B cell (primary cell): ENCODE measurements at regions not wholly inside any gene's neighbourhood (a gene's known extent, or its start where the extent isn't known, plus 50 kb on each side); places are given as distances from the start of the nearest gene placed in this dataset.

ENCODE experiments used
- ATAC-seq: fragments of 200-7000 bp; cut with Tn5 transposase; one replicate; pipeline ENCODE4 v1.10.0; 2021; ENCODE audit warnings: low read depth, mild to moderate bottlenecking, moderate number of reproducible peaks, moderate library complexity
- CTCF ChIA-PET: fragments of 350-600 bp; sonication (Branson Sonifier 250); formaldehyde crosslinking; loops from one replicate; lab custom pipeline; 2021; ENCODE audit warnings: antibody characterized with exemption, inconsistent platforms; lab: Charles Lee
- POLR2A ChIA-PET: fragments of 350-600 bp; sonication (Branson Sonifier 250); formaldehyde crosslinking; loops from one replicate; lab custom pipeline; 2021; ENCODE audit warnings: antibody characterized with exemption; lab: Charles Lee
- DNase-seq: peaks from one replicate; pipeline ENCODE4 v3.0.0; 2013
- H2AFZ ChIP-seq: 2 replicates; pipeline ENCODE4 v1.6.1; 2012; ENCODE audit warnings: mild to moderate bottlenecking, low read depth, low read length; ENCODE audit not compliant: insufficient read depth, poor library complexity, severe bottlenecking
- H3K27ac ChIP-seq, 2 donors: 1 replicate in 1 of 2; 2 replicates in 1 of 2; pipeline ENCODE4 v1.5.1; 2012 to 2013; ENCODE audit warnings: low read length in 2 of 2, mild to moderate bottlenecking in 2 of 2, moderate library complexity in 1 of 2
- H3K27me3 ChIP-seq, 4 experiments: fragments of 200-600 bp in 1 of 4; sonication (generic) in 1 of 4; replicated peaks in 1 of 4; 1 replicate in 2 of 4; 2 replicates in 2 of 4; pipeline versions ENCODE4 v1.6.1 to v1.7.0; 2013 to 2016; ENCODE audit warnings: low read length in 3 of 4, mild to moderate bottlenecking in 2 of 4, mixed read lengths in 1 of 4, moderate library complexity in 1 of 4; ENCODE audit not compliant: insufficient read depth in 4 of 4, control insufficient read depth in 3 of 4; ENCODE audit errors: control extremely low read depth in 1 of 4
- H3K36me3 ChIP-seq, 2 experiments: replicated peaks in 1 of 2; 1 replicate in 1 of 2; 2 replicates in 1 of 2; pipeline versions ENCODE4 v1.6.1 to v1.7.1; 2013; ENCODE audit warnings: low read length in 1 of 2; ENCODE audit not compliant: insufficient read depth in 2 of 2, control insufficient read depth in 1 of 2; ENCODE audit errors: control extremely low read depth in 1 of 2, extremely low read depth in 1 of 2
- H3K4me1 ChIP-seq, 2 donors: fragments of 200-600 bp in 1 of 2; sonication (generic) in 1 of 2; 1 replicate in 1 of 2; 2 replicates in 1 of 2; pipeline versions ENCODE4 v1.5.1 to v1.6.1; 2013 to 2017; ENCODE audit warnings: low read length in 2 of 2; ENCODE audit not compliant: control insufficient read depth in 2 of 2, insufficient read depth in 2 of 2
- H3K4me2 ChIP-seq: replicated peaks from 2 replicates; pipeline ENCODE3; 2012; ENCODE audit warnings: mild to moderate bottlenecking, low read depth, low read length; ENCODE audit not compliant: poor library complexity, severe bottlenecking
- H3K4me3 ChIP-seq, 5 experiments: fragments of 200-600 bp in 1 of 5; sonication (generic) in 1 of 5; 1 replicate in 3 of 5; 2 replicates in 2 of 5; pipeline versions ENCODE4 v1.5.1 to v1.7.0; 2011 to 2016; ENCODE audit warnings: low read length in 4 of 5, mild to moderate bottlenecking in 4 of 5, low read depth in 2 of 5, control low read depth in 1 of 5, moderate library complexity in 1 of 5; ENCODE audit not compliant: insufficient read depth in 1 of 5; ENCODE audit errors: control extremely low read depth in 1 of 5, extremely low read depth in 1 of 5
- H3K79me2 ChIP-seq: fragments of 200-600 bp; sonication (generic); one replicate; pipeline ENCODE4 v1.6.0; 2016; ENCODE audit warnings: low read length; ENCODE audit not compliant: control insufficient read depth, insufficient read depth
- H3K9ac ChIP-seq: fragments of 200-600 bp; sonication (generic); 2 replicates; pipeline ENCODE4 v1.6.1; 2017; ENCODE audit warnings: mild to moderate bottlenecking, low read length, moderate library complexity
- H3K9me3 ChIP-seq, 3 donors: one replicate each; pipeline versions ENCODE4 v1.6.1 to v1.7.1; 2013; ENCODE audit warnings: low read length in 2 of 3; ENCODE audit not compliant: control insufficient read depth in 2 of 3, insufficient read depth in 1 of 3; ENCODE audit errors: control extremely low read depth in 1 of 3
- H4K20me1 ChIP-seq: 2 replicates; pipeline ENCODE4 v1.6.0; 2012; ENCODE audit warnings: mild to moderate bottlenecking, low read length; ENCODE audit not compliant: insufficient read depth, control insufficient read depth, poor library complexity, severe bottlenecking
- H3K27ac Mint-ChIP-seq: one replicate; pipeline ENCODE4 v1.8.0; 2021; ENCODE audit warnings: mixed read lengths
- H3K27me3 Mint-ChIP-seq: one replicate; pipeline ENCODE4 v1.8.0; 2021; ENCODE audit warnings: mixed read lengths
- H3K4me1 Mint-ChIP-seq: one replicate; pipeline ENCODE4 v1.8.0; 2021; ENCODE audit warnings: mixed read lengths
- H3K4me3 Mint-ChIP-seq: one replicate; pipeline ENCODE4 v1.8.0; 2021; ENCODE audit warnings: mixed read lengths
- H3K9me3 Mint-ChIP-seq: one replicate; pipeline ENCODE4 v1.8.0; 2022; ENCODE audit warnings: mixed read lengths; ENCODE audit not compliant: insufficient read depth
- CTCF ChIP-seq: fragments of 200-600 bp; IDR thresholded peaks from one replicate; pipeline ENCODE4 v1.8.0; 2022; ENCODE audit warnings: antibody characterized with exemption, mild to moderate bottlenecking
- EZH2 ChIP-seq: IDR thresholded peaks from 2 replicates; pipeline ENCODE4 v1.6.1; 2012; ENCODE audit warnings: borderline replicate concordance, low read depth, mild to moderate bottlenecking, moderate library complexity, low read length; ENCODE audit not compliant: insufficient read depth, poor library complexity, severe bottlenecking
- WGBS: methylation state at CpG from one replicate; pipeline ENCODE4 v1.1.5; 2013; ENCODE audit warnings: missing lambda C conversion rate; ENCODE audit not compliant: insufficient coverage; 5-methylcytosine and 5-hydroxymethylcytosine counted together
- intact Hi-C: fragments of 100-400 bp; cut with micrococcal nuclease; formaldehyde crosslinking; loops from one replicate; pipeline ENCODE4 v1.10.0; 2022

DNA sequence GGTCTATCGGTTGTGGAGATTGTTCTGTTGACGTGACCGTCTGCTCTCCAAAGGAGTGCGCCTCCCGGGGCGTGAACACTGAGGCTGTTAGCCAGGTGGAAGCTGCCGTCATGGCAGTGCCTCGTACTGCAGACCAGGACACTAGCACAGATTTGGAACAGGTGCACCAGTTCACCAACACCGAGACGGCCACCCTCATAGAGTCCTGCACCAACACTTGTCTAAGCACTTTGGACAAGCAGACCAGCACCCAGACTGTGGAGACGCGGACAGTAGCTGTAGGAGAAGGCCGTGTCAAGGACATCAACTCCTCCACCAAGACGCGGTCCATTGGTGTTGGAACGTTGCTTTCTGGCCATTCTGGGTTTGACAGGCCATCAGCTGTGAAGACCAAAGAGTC, 128.9 kb upstream of the DMRT1 start:
- Histone ChIP-seq H3K9me3 (no peaks in the 10 kb centered on the region), H4K20me1 (no peaks in the 10 kb centered on the region), H3K4me1 (peaks cover 3 to 7% of the 10 kb centered on the region in 2 donors), H2AFZ (no peak overlapping the region), H3K79me2 (no peaks in the 10 kb centered on the region), H3K27ac (no peak overlapping the region), H3K4me3 (no peak overlapping the region), H3K36me3 (no peaks in the 10 kb centered on the region), H3K4me2 (no peak overlapping the region), H3K9ac (no peak overlapping the region), H3K27me3 (peaks cover 0 to 5% (median 0%) of the 10 kb centered on the region in 4 experiments)
- H3K27me3 Mint-ChIP-seq = peaks cover 24% of the 10 kb centered on the region
- TF ChIP-seq EZH2 = no peak
- no peak for TF ChIP-seq CTCF
- no peak overlapping the region for H3K27ac Mint-ChIP-seq
- no peaks in the 10 kb centered on the region for H3K9me3 Mint-ChIP-seq
- peaks cover 2% of the 10 kb centered on the region for H3K4me1 Mint-ChIP-seq
- DNase-seq (no peak), ATAC-seq (no peak)
- WGBS = 95% methylated on average over 16 of the region's 16 CpGs
- CTCF ChIA-PET = no interaction called here
- no peak overlapping the region for H3K4me3 Mint-ChIP-seq
- intact Hi-C loops = no loop called here
- POLR2A ChIA-PET = no interaction called here

- no peaks in the 10 kb centered on the region for H3K79me2 ChIP-seq
Measured at GRCh38 chr9:713091-713490, 128.4 kb upstream of the DMRT1 start.

More at GRCh38 chr9:713091-713490, 128.4 kb upstream of the DMRT1 start:
- Mint-ChIP-seq H3K4me3 (no peak overlapping the region), H3K27ac (no peak overlapping the region), H3K27me3 (peaks cover 24% of the 10 kb centered on the region), H3K9me3 (no peaks in the 10 kb centered on the region), H3K4me1 (peaks cover 2% of the 10 kb centered on the region)
- H3K27me3 ChIP-seq = peaks cover 0 to 5% (median 0%) of the 10 kb centered on the region in 4 experiments
- H3K27ac ChIP-seq = no peak overlapping the region
- ATAC-seq (no peak), DNase-seq (no peak)
- CTCF ChIA-PET = no interaction called here
- intact Hi-C loops = no loop called here
- no peak for TF ChIP-seq CTCF
- no peak overlapping the region for H2AFZ ChIP-seq
- H4K20me1 ChIP-seq = no peaks in the 10 kb centered on the region
- POLR2A ChIA-PET = no interaction called here
- no peak overlapping the region for H3K9ac ChIP-seq
- H3K36me3 ChIP-seq = no peaks in the 10 kb centered on the region
- H3K4me3 ChIP-seq = no peak overlapping the region
- peaks cover 3 to 6% of the 10 kb centered on the region in 2 donors for H3K4me1 ChIP-seq
- H3K9me3 ChIP-seq = no peaks in the 10 kb centered on the region
- 95% methylated on average over 3 of the region's 4 CpGs for WGBS
- H3K4me2 ChIP-seq = no peak overlapping the region
